ENCODE measurements at regions not wholly inside any gene's neighbourhood (a gene's known extent, or its start where the extent isn't known, plus 50 kb on each side); places are given as distances from the start of the nearest gene placed in this dataset.
A peak's percentile ranks its signal among the peaks of the same experiment; 100 is the strongest.
"Not testable (repeated sequence)": the region's sequence is repeated elsewhere in the genome, so short reads cannot be mapped to it uniquely, and the experiment has no call there.

- H3K36me3 ChIP-seq (ENCODE audit: control insufficient read depth, insufficient read depth, low read length); H3K27me3 ChIP-seq (replicated peaks; ENCODE audit: control insufficient read depth, insufficient read depth, low read length); DNase-seq (ENCODE audit: extremely low read depth, insufficient read length); H3K4me3 ChIP-seq (replicated peaks; ENCODE audit: low read depth, low read length): not testable (repeated sequence)
- TF ChIP-seq CTCF (IDR thresholded peaks at IDR 0.05; ENCODE audit: insufficient read depth, low read length, poor library complexity, severe bottlenecking): peak; percentile 30
Measured at GRCh38 chr6:157176-157575, 135.1 kb upstream of the DUSP22 start.

GRCh38 chr6:161657-162056 is 130.6 kb upstream of the DUSP22 start:
- H3K4me3 ChIP-seq (replicated peaks; ENCODE audit: low read depth, low read length); H3K36me3 ChIP-seq (ENCODE audit: control insufficient read depth, insufficient read depth, low read length); DNase-seq (ENCODE audit: extremely low read depth, insufficient read length); H3K27me3 ChIP-seq (replicated peaks; ENCODE audit: control insufficient read depth, insufficient read depth, low read length): not testable (repeated sequence)

GRCh38 chr6:164720-165119 is 127.6 kb upstream of the DUSP22 start:
- H3K4me3 ChIP-seq (replicated peaks; ENCODE audit: low read depth, low read length): no peak overlapping the region
- H3K36me3 ChIP-seq (ENCODE audit: control insufficient read depth, insufficient read depth, low read length): no peaks in the 10 kb centered on the region
- no peaks in the 10 kb centered on the region for H3K27me3 ChIP-seq (replicated peaks; ENCODE audit: control insufficient read depth, insufficient read depth, low read length)
- TF ChIP-seq CTCF (IDR thresholded peaks at IDR 0.05; ENCODE audit: insufficient read depth, low read length, poor library complexity, severe bottlenecking): no peak
- no peak for DNase-seq (ENCODE audit: extremely low read depth, insufficient read length)

GRCh38 chr6:165263-165662 is 127.0 kb upstream of the DUSP22 start:
- no peak for DNase-seq (ENCODE audit: extremely low read depth, insufficient read length)
- H3K27me3 ChIP-seq (replicated peaks; ENCODE audit: control insufficient read depth, insufficient read depth, low read length): no peaks in the 10 kb centered on the region
- no peaks in the 10 kb centered on the region for H3K36me3 ChIP-seq (ENCODE audit: control insufficient read depth, insufficient read depth, low read length)
- H3K4me3 ChIP-seq (replicated peaks; ENCODE audit: low read depth, low read length): no peak overlapping the region
- TF ChIP-seq CTCF (IDR thresholded peaks at IDR 0.05; ENCODE audit: insufficient read depth, low read length, poor library complexity, severe bottlenecking): no peak

DNA sequence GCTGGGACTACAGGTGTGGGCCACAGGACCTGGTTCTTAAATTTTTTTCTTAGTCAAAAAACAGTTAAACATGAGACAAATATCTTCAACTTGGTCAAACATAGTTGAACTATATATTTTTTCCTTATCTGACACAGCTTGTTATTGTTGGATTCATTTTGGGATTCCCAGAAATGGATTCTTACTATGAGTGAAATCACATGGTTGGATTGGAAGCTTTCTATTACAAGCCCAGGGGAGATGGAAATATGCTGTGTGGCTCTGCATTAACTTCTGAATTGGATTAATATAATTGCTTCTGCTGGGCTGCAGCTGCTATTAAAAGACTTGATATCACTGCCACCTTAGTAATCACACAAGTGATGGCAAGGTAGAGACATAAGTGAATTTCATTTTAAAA is 126.4 kb upstream of the DUSP22 start:
- no peak overlapping the region for H3K4me3 ChIP-seq (replicated peaks; ENCODE audit: low read depth, low read length)
- no peak for DNase-seq (ENCODE audit: extremely low read depth, insufficient read length)
- H3K27me3 ChIP-seq (replicated peaks; ENCODE audit: control insufficient read depth, insufficient read depth, low read length): no peaks in the 10 kb centered on the region
- no peaks in the 10 kb centered on the region for H3K36me3 ChIP-seq (ENCODE audit: control insufficient read depth, insufficient read depth, low read length)
- no peak for TF ChIP-seq CTCF (IDR thresholded peaks at IDR 0.05; ENCODE audit: insufficient read depth, low read length, poor library complexity, severe bottlenecking)

DNA sequence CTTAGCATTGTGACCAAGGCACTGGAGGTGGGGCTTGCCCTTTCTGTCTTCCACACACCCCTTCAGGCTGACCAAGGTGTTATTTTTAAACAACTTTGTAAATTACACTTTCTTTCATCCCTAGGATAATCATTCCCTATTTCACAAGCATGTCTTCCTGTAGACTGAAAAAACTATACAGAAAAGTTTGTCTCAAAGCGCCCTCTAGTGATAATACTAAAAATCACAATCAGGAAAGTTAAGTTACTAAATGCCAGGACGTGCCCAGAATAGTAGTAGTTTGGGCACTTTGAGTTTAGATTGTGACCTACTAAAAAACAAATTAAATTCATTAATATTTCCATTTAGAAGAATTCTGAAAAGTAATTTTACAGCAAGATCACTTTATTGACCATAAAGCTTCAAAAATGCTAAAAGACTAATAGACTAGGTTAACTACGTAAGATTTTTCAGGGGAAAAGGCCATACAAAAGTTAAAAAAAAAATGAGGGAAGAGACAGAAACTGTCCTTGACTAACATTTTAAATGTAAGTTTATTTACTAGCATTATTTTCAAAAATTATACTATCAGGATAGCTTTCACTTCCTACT is 123.3 kb upstream of the DUSP22 start:
- TF ChIP-seq CTCF (IDR thresholded peaks at IDR 0.05; ENCODE audit: insufficient read depth, low read length, poor library complexity, severe bottlenecking): peak; percentile 51
- DNase-seq (ENCODE audit: extremely low read depth, insufficient read length): no peak
- Histone ChIP-seq H3K27me3 (replicated peaks; ENCODE audit: control insufficient read depth, insufficient read depth, low read length) (no peaks in the 10 kb centered on the region), H3K36me3 (ENCODE audit: control insufficient read depth, insufficient read depth, low read length) (no peaks in the 10 kb centered on the region), H3K4me3 (replicated peaks; ENCODE audit: low read depth, low read length) (no peak overlapping the region)
